GM10266 (cell line): ENCODE measurements at regions not wholly inside any gene's neighbourhood (a gene's known extent, or its start where the extent isn't known, plus 50 kb on each side); places are given as distances from the start of the nearest gene placed in this dataset.

Experiments
- DNase-seq: peaks from one replicate; pipeline ENCODE4 v3.0.0; 2012; ENCODE audit errors: extremely low spot score
- CTCF ChIP-seq: IDR thresholded peaks from 2 replicates; pipeline ENCODE4 v1.5.1; 2012; ENCODE audit warnings: mild to moderate bottlenecking, low read depth; ENCODE audit not compliant: control insufficient read depth, insufficient read depth; ENCODE audit errors: missing control alignments

GRCh38 chr2:150939087-150939486 is 322.6 kb downstream of the RBM43 start:
- no peak for DNase-seq
- TF ChIP-seq CTCF, result no peak

GRCh38 chr2:150938527-150938926 is 323.1 kb downstream of the RBM43 start:
- no peak for TF ChIP-seq CTCF
- no peak for DNase-seq

- no peak for DNase-seq
- no peak for TF ChIP-seq CTCF
Measured at GRCh38 chr2:150937030-150937429, 324.6 kb downstream of the RBM43 start.

GRCh38 chr2:150931451-150931850 is 330.2 kb downstream of the RBM43 start:
- no peak for DNase-seq
- TF ChIP-seq CTCF, result no peak

GRCh38 chr2:150925611-150926010 is 336.1 kb downstream of the RBM43 start:
- no peak for TF ChIP-seq CTCF
- no peak for DNase-seq

- DNase-seq, result no peak
- no peak for TF ChIP-seq CTCF
Measured at GRCh38 chr2:150924878-150925277, 336.8 kb downstream of the RBM43 start.

- DNase-seq, result no peak
- TF ChIP-seq CTCF, result no peak
Measured at GRCh38 chr2:150919901-150920300, 341.8 kb downstream of the RBM43 start.
